DND-41 (cell line): ENCODE measurements at regions not wholly inside any gene's neighbourhood (a gene's known extent, or its start where the extent isn't known, plus 50 kb on each side); places are given as distances from the start of the nearest gene placed in this dataset.
A peak's percentile ranks its signal among the peaks of the same experiment; 100 is the strongest.

Experiments
- ATAC-seq: fragments of 200-7000 bp; cut with Tn5 transposase; 3 replicates; pipeline ENCODE4 v1.9.1; 2021; ENCODE audit warnings: low read depth; ENCODE audit not compliant: insufficient read depth
- DNase-seq: peaks from one replicate; pipeline ENCODE4 v3.0.0-alpha.2; 2020
- H2AFZ ChIP-seq: 2 replicates; pipeline ENCODE4 v1.6.0; 2012; ENCODE audit warnings: low read depth, low read length
- H3K27ac ChIP-seq: 2 replicates; pipeline ENCODE4 v1.5.1; 2012; ENCODE audit warnings: low read length, inconsistent platforms
- H3K27me3 ChIP-seq: fragments of 200-600 bp; sonication (generic); 2 replicates; pipeline ENCODE4 v1.6.0; 2012; ENCODE audit warnings: low read length, mild to moderate bottlenecking, inconsistent platforms; ENCODE audit not compliant: insufficient read depth, poor library complexity
- H3K36me3 ChIP-seq: 2 replicates; pipeline ENCODE4 v1.5.1; 2012; ENCODE audit warnings: low read length, inconsistent platforms; ENCODE audit not compliant: insufficient read depth
- H3K4me1 ChIP-seq: 2 replicates; pipeline ENCODE4 v1.5.1; 2012; ENCODE audit warnings: mild to moderate bottlenecking, low read length; ENCODE audit not compliant: insufficient read depth
- H3K4me2 ChIP-seq: 2 replicates; pipeline ENCODE4 v1.6.0; 2012; ENCODE audit warnings: mild to moderate bottlenecking, moderate library complexity, low read length, inconsistent platforms; ENCODE audit not compliant: insufficient read depth
- H3K4me3 ChIP-seq, 2 experiments: fragments of 200-600 bp in 1 of 2; shearing (Covaris generic) in 1 of 2; 2 replicates each; pipeline ENCODE4 v1.5.1; 2012 to 2016; ENCODE audit warnings: inconsistent platforms in 2 of 2, low read length in 2 of 2, mild to moderate bottlenecking in 2 of 2, low read depth in 1 of 2, moderate library complexity in 1 of 2
- H3K79me2 ChIP-seq: 2 replicates; pipeline ENCODE4 v1.6.0; 2012; ENCODE audit warnings: low read length, inconsistent platforms; ENCODE audit not compliant: insufficient read depth
- H3K9ac ChIP-seq: 2 replicates; pipeline ENCODE4 v1.6.0; 2012; ENCODE audit warnings: low read depth, mild to moderate bottlenecking, inconsistent platforms, low read length, moderate library complexity
- H3K9me3 ChIP-seq: 2 replicates; pipeline ENCODE4 v1.5.1; 2012; ENCODE audit warnings: low read length, moderate library complexity, mild to moderate bottlenecking, inconsistent platforms; ENCODE audit not compliant: insufficient read depth, severe bottlenecking
- H4K20me1 ChIP-seq: 2 replicates; pipeline ENCODE4 v1.6.0; 2012; ENCODE audit warnings: low read length; ENCODE audit not compliant: insufficient read depth
- CTCF ChIP-seq: IDR thresholded peaks from 2 replicates; pipeline ENCODE4 v1.5.1; 2012; ENCODE audit warnings: borderline replicate concordance, low read length, moderate library complexity, mild to moderate bottlenecking; ENCODE audit not compliant: poor library complexity, severe bottlenecking; ENCODE audit errors: extremely low read depth
- EZH2 ChIP-seq: IDR thresholded peaks from 3 replicates; pipeline ENCODE4 v1.6.1; 2012; ENCODE audit warnings: borderline replicate concordance, low read depth, mild to moderate bottlenecking, moderate library complexity, low read length, inconsistent platforms; ENCODE audit not compliant: severe bottlenecking

GRCh38 chr6:137723273-137724017 lies 143.6 kb upstream of the TNFAIP3 start:
- DNase-seq = no peak
- Histone ChIP-seq H3K79me2 (no peaks in the 10 kb centered on the region), H2AFZ (no peak overlapping the region), H3K36me3 (no peaks in the 10 kb centered on the region), H4K20me1 (no peaks in the 10 kb centered on the region), H3K4me3 (no peak overlapping the region), H3K9ac (peak overlapping the region; percentile 28; the same call in 1 of the 2 replicates), H3K9me3 (no peaks in the 10 kb centered on the region), H3K4me1 (peaks cover 23% of the 10 kb centered on the region), H3K4me2 (no peak overlapping the region), H3K27me3 (no peaks in the 10 kb centered on the region), H3K27ac (peak overlapping the region; percentile 78)
- ATAC-seq = peak; percentile 10; the same call in 2 of the 3 replicates
- TF ChIP-seq CTCF (no peak), EZH2 (no peak)

DNA sequence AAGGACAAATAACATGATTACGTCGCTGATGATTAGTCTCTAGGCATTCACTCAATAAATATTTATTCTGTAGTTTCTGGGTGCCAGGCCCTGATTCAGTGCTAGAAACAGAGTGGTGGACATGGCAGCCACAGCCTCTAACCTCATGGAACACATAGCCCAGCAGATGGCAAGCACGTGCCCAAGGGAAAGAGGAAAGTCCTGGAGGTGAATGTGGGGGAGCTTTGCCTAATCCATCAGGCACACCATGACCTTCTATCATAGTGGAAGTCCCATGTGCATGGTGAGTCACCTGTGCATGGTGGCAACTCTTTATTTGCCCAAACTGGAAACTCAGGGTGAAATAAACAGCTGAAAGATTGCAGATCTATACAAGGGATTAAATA lies 143.0 kb upstream of the TNFAIP3 start:
- DNase-seq (no peak), ATAC-seq (no peak)
- Histone ChIP-seq H3K27me3 (no peaks in the 10 kb centered on the region), H3K4me3 (no peak overlapping the region), H3K36me3 (no peaks in the 10 kb centered on the region), H4K20me1 (no peaks in the 10 kb centered on the region), H2AFZ (no peak overlapping the region), H3K79me2 (no peaks in the 10 kb centered on the region), H3K9me3 (no peaks in the 10 kb centered on the region), H3K4me2 (no peak overlapping the region), H3K9ac (no peak overlapping the region), H3K27ac (peak overlapping the region; percentile 78; the same call in 1 of the 2 replicates), H3K4me1 (peaks cover 22% of the 10 kb centered on the region)
- TF ChIP-seq EZH2 = no peak
- TF ChIP-seq CTCF = no peak

- Histone ChIP-seq H3K79me2 (no peaks in the 10 kb centered on the region), H3K27me3 (no peaks in the 10 kb centered on the region), H3K9ac (no peak overlapping the region), H3K36me3 (no peaks in the 10 kb centered on the region), H4K20me1 (no peaks in the 10 kb centered on the region), H3K4me2 (no peak overlapping the region), H3K9me3 (no peaks in the 10 kb centered on the region), H3K27ac (no peak overlapping the region; the same call in 1 of the 2 replicates), H2AFZ (no peak overlapping the region), H3K4me3 (no peak overlapping the region), H3K4me1 (peaks cover 22% of the 10 kb centered on the region)
- DNase-seq = no peak
- TF ChIP-seq EZH2 (no peak), CTCF (no peak)
- no peak for ATAC-seq
These were observed 142.4 kb upstream of the TNFAIP3 start for GRCh38 chr6:137724495-137725211.
